BE2C (cell line): ENCODE measurements at regions not wholly inside any gene's neighbourhood (a gene's known extent, or its start where the extent isn't known, plus 50 kb on each side); places are given as distances from the start of the nearest gene placed in this dataset.

Source experiments
- DNase-seq: peaks from one replicate; pipeline ENCODE4 v3.0.0-alpha.2; 2020
- H3K27me3 ChIP-seq: fragments of 250-450 bp; sonication (Bioruptor Pico); 2 replicates; pipeline ENCODE4 v1.5.1; 2020; ENCODE audit warnings: mild to moderate bottlenecking
- H3K36me3 ChIP-seq: fragments of 250-450 bp; sonication (Bioruptor Pico); 2 replicates; pipeline ENCODE4 v1.5.1; 2020; ENCODE audit warnings: mild to moderate bottlenecking
- H3K4me1 ChIP-seq: fragments of 250-450 bp; sonication (Bioruptor Pico); 2 replicates; pipeline ENCODE4 v1.5.1; 2020
- H3K4me3 ChIP-seq: 2 replicates; pipeline ENCODE4 v1.5.1; 2011; ENCODE audit warnings: low read depth, low read length
- H3K9me3 ChIP-seq: fragments of 250-450 bp; sonication (Bioruptor Pico); 2 replicates; pipeline ENCODE4 v1.5.1; 2020
- TF ChIP-seq, protein P1 (sequence below): IDR thresholded peaks from 2 replicates; pipeline ENCODE4 v1.5.1; 2012; ENCODE audit warnings: mild to moderate bottlenecking, low read depth, low read length

DNA sequence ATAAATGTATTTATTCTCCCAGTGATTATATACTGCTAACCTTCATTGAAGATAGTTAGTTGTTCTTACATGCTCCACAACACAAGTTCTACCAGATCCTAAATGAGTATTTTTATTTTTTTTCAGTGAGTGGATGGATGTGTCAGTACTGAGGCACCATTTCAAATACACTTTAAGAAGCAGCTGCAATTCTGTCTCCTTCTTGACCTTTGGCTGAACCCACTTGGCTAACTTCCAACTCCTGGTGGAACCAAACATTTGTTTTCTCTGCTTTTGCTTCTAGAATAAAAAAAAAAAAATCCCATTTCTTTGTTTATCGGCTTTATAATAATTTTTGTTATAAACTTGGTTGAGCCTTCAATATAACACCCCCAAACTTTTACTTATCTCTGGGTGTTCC, 458.3 kb upstream of the MAP3K7 start:
- no peaks in the 10 kb centered on the region for H3K36me3 ChIP-seq
- no peak for DNase-seq
- H3K27me3 ChIP-seq, result peaks cover 5% of the 10 kb centered on the region; the same call in 1 of the 2 replicates
- no peak overlapping the region for H3K4me3 ChIP-seq
- TF ChIP-seq, protein P1, sequence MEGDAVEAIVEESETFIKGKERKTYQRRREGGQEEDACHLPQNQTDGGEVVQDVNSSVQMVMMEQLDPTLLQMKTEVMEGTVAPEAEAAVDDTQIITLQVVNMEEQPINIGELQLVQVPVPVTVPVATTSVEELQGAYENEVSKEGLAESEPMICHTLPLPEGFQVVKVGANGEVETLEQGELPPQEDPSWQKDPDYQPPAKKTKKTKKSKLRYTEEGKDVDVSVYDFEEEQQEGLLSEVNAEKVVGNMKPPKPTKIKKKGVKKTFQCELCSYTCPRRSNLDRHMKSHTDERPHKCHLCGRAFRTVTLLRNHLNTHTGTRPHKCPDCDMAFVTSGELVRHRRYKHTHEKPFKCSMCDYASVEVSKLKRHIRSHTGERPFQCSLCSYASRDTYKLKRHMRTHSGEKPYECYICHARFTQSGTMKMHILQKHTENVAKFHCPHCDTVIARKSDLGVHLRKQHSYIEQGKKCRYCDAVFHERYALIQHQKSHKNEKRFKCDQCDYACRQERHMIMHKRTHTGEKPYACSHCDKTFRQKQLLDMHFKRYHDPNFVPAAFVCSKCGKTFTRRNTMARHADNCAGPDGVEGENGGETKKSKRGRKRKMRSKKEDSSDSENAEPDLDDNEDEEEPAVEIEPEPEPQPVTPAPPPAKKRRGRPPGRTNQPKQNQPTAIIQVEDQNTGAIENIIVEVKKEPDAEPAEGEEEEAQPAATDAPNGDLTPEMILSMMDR, result no peak
- no peaks in the 10 kb centered on the region for H3K4me1 ChIP-seq
- no peaks in the 10 kb centered on the region for H3K9me3 ChIP-seq

DNA sequence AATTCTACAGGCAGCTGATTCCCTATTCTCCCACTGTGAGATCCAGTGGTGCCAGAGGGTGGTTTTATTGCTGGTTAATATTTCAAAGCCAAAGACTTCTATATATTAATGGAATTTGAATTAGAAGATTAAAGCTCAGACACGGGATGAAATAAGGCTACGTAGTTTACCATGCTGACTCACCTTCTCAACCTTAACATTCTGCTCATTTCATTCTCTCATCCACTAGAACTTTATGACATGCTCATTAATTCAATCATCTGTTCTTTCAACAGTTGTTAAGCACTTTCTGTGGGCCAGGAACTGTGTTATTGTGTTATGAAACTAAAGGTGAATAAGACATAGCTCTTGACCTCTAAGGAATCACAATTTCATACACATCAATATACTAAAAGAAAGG, 456.9 kb upstream of the MAP3K7 start:
- H3K36me3 ChIP-seq, result no peaks in the 10 kb centered on the region
- H3K4me1 ChIP-seq, result no peaks in the 10 kb centered on the region
- no peaks in the 10 kb centered on the region for H3K9me3 ChIP-seq
- DNase-seq, result no peak
- H3K4me3 ChIP-seq, result no peak overlapping the region
- TF ChIP-seq, protein P1, result no peak
- peaks cover 10% of the 10 kb centered on the region; the same call in 1 of the 2 replicates for H3K27me3 ChIP-seq

DNA sequence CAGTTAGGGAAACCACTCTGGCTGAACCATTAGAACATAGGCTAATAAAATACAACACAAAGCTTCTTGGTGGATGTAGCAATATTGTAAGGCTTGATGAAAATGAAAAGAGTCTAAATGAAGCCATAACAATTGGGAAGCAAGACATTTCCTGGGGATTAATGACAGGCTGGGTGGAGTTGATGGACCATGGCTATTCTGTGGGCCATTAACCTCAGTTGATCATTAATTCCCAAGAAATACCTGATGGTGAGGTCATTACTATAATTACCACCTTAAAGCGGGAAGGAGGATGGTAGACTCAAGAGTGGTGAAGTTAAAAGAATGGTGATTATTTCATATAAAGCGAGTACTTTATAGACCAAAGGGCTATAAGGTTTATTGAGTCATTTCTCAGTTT, 455.8 kb upstream of the MAP3K7 start:
- Histone ChIP-seq H3K27me3 (peaks cover 12% of the 10 kb centered on the region; the same call in 1 of the 2 replicates), H3K36me3 (no peaks in the 10 kb centered on the region), H3K4me3 (no peak overlapping the region), H3K9me3 (no peaks in the 10 kb centered on the region), H3K4me1 (no peaks in the 10 kb centered on the region)
- no peak for DNase-seq
- TF ChIP-seq, protein P1, result no peak

DNA sequence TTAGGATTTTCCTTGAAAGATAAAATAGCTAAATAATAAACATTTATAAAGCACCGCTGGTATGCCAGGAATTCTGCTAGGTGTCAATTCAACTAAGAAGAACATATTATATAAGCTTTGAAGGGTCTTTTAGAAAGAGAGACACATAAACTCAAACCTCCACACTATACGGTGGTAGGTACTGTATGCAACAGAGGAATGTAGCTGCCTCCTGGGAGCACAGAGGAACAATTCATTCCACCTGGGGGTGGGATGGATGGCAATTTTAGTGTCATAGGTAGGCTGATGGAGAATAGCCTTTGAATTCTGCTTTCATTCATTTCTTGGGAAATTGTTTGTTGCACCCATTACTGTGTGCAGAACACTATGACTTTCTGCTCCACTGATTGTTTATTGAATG, 447.1 kb upstream of the MAP3K7 start:
- TF ChIP-seq, protein P1, result no peak
- no peak for DNase-seq
- Histone ChIP-seq H3K4me1 (no peaks in the 10 kb centered on the region), H3K4me3 (no peak overlapping the region), H3K27me3 (peaks cover 42% of the 10 kb centered on the region), H3K9me3 (no peaks in the 10 kb centered on the region), H3K36me3 (no peaks in the 10 kb centered on the region)

DNA sequence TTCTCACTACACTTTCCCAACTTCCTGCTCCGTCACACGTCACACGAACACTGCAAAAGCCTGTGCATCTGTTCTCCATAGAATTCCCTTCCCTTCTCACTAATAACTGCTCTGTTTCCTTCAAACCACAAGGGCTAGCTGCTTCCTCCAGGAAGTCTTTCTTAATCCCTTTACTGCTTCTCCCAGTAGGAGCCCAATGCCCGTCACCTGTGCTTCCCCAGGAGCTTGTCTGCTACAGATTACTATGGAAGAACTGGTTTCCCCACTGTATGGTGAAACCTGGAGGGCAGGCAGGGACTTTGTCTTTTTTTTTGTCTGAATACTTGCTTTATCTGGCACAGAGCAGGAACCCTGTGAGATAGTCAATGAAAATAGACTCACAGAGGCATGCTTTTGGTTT, 444.7 kb upstream of the MAP3K7 start:
- Histone ChIP-seq H3K4me1 (no peaks in the 10 kb centered on the region), H3K27me3 (peaks cover 42% of the 10 kb centered on the region), H3K4me3 (no peak overlapping the region), H3K9me3 (no peaks in the 10 kb centered on the region), H3K36me3 (no peaks in the 10 kb centered on the region)
- DNase-seq, result no peak
- TF ChIP-seq, protein P1, result no peak

DNA sequence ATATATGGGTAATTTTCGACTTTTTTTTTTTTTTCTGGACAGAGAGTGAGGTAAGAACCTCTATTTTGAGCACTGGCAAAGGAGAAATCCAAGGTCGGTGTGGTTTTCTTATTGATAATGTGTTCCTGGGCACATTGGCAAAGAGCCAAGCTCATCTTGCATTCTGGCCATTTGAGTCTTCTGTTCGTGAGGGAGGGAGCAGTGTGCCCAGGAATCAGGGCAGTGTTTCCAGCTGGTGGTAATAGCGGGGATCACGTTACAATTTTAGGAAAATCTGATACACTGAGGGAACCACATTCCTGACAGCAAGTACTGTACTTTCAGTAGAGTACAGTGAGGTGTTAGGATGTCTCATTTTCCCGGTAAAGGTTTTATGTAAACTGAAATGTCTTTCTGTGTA, 442.3 kb upstream of the MAP3K7 start:
- H3K36me3 ChIP-seq, result no peaks in the 10 kb centered on the region
- no peaks in the 10 kb centered on the region for H3K4me1 ChIP-seq
- peaks cover 37% of the 10 kb centered on the region for H3K27me3 ChIP-seq
- H3K9me3 ChIP-seq, result no peaks in the 10 kb centered on the region
- H3K4me3 ChIP-seq, result no peak overlapping the region
- peak; percentile 12 for DNase-seq
- TF ChIP-seq, protein P1, result no peak
